ENCODE measurements at regions not wholly inside any gene's neighbourhood (a gene's known extent, or its start where the extent isn't known, plus 50 kb on each side); places are given as distances from the start of the nearest gene placed in this dataset.
"Not testable (repeated sequence)": the region's sequence is repeated elsewhere in the genome, so short reads cannot be mapped to it uniquely, and the experiment has no call there.

GRCh38 chr11:70897429-70897828, 354.9 kb downstream of the SHANK2 start:
- no peaks in the 10 kb centered on the region for H3K27me3 Mint-ChIP-seq
- ATAC-seq (replicated peaks) (no peak), DNase-seq (no peak)
- H3K9me3 Mint-ChIP-seq: peaks cover 0 to 3% of the 10 kb centered on the region in 2 donors
- no peak overlapping the region for H3K4me3 Mint-ChIP-seq
- no peak overlapping the region for H3K27ac Mint-ChIP-seq
- no peaks in the 10 kb centered on the region for H3K36me3 Mint-ChIP-seq (ENCODE audit: insufficient read depth)
- no peaks in the 10 kb centered on the region for H3K4me1 Mint-ChIP-seq (ENCODE audit: low read depth in 2 of 2)

GRCh38 chr11:70899616-70900015, 352.8 kb downstream of the SHANK2 start:
- peaks cover 0 to 3% of the 10 kb centered on the region in 2 donors for H3K9me3 Mint-ChIP-seq
- H3K4me1 Mint-ChIP-seq (ENCODE audit: low read depth in 2 of 2): no peaks in the 10 kb centered on the region
- DNase-seq (no peak), ATAC-seq (replicated peaks) (no peak)
- H3K27ac Mint-ChIP-seq: no peak overlapping the region
- H3K27me3 Mint-ChIP-seq: peaks cover 0 to 1% of the 10 kb centered on the region in 2 donors
- no peak overlapping the region for H3K4me3 Mint-ChIP-seq
- no peaks in the 10 kb centered on the region for H3K36me3 Mint-ChIP-seq (ENCODE audit: insufficient read depth)

GRCh38 chr11:70900540-70900939, 351.8 kb downstream of the SHANK2 start:
- peaks cover 0 to 8% of the 10 kb centered on the region in 2 donors for H3K27me3 Mint-ChIP-seq
- H3K4me3 Mint-ChIP-seq: no peak overlapping the region
- peaks cover 0 to 3% of the 10 kb centered on the region in 2 donors for H3K9me3 Mint-ChIP-seq
- no peaks in the 10 kb centered on the region for H3K36me3 Mint-ChIP-seq (ENCODE audit: insufficient read depth)
- H3K27ac Mint-ChIP-seq: no peak overlapping the region
- DNase-seq: no peak
- H3K4me1 Mint-ChIP-seq (ENCODE audit: low read depth in 2 of 2): no peaks in the 10 kb centered on the region
- ATAC-seq (replicated peaks): no peak

GRCh38 chr11:70901951-70902521, 350.3 kb downstream of the SHANK2 start:
- no peak overlapping the region for H3K4me3 Mint-ChIP-seq
- H3K27me3 Mint-ChIP-seq: peaks cover 0 to 8% of the 10 kb centered on the region in 2 donors
- no peak for ATAC-seq (replicated peaks)
- no peaks in the 10 kb centered on the region for H3K36me3 Mint-ChIP-seq (ENCODE audit: insufficient read depth)
- DNase-seq: no peak
- H3K4me1 Mint-ChIP-seq (ENCODE audit: low read depth in 2 of 2): no peaks in the 10 kb centered on the region
- H3K27ac Mint-ChIP-seq: no peak overlapping the region
- peaks cover 0 to 3% of the 10 kb centered on the region in 2 donors for H3K9me3 Mint-ChIP-seq

- H3K9me3 Mint-ChIP-seq; H3K27ac Mint-ChIP-seq; H3K27me3 Mint-ChIP-seq; H3K4me1 Mint-ChIP-seq (ENCODE audit: low read depth in 2 of 2); H3K4me3 Mint-ChIP-seq; H3K36me3 Mint-ChIP-seq (ENCODE audit: insufficient read depth); ATAC-seq (replicated peaks); DNase-seq: not testable (repeated sequence)
Measured at GRCh38 chr11:70903229-70903628, 349.1 kb downstream of the SHANK2 start.

- Mint-ChIP-seq H3K9me3 (no peaks in the 10 kb centered on the region), H3K27me3 (peaks cover 30 to 36% of the 10 kb centered on the region in 2 donors), H3K27ac (no peak overlapping the region), H3K4me1 (ENCODE audit: low read depth in 2 of 2) (no peaks in the 10 kb centered on the region), H3K4me3 (no peak overlapping the region), H3K36me3 (ENCODE audit: insufficient read depth) (no peaks in the 10 kb centered on the region)
- ATAC-seq (replicated peaks): no peak
- DNase-seq: no peak
Measured at GRCh38 chr11:70906101-70906500, 346.3 kb downstream of the SHANK2 start.

GRCh38 chr11:70908223-70908622, 344.2 kb downstream of the SHANK2 start:
- H3K4me1 Mint-ChIP-seq (ENCODE audit: low read depth in 2 of 2): no peaks in the 10 kb centered on the region
- H3K4me3 Mint-ChIP-seq: no peak overlapping the region
- peaks cover 40 to 48% of the 10 kb centered on the region in 2 donors for H3K27me3 Mint-ChIP-seq
- H3K36me3 Mint-ChIP-seq (ENCODE audit: insufficient read depth): no peaks in the 10 kb centered on the region
- DNase-seq (no peak), ATAC-seq (replicated peaks) (no peak)
- H3K27ac Mint-ChIP-seq: no peak overlapping the region
- no peaks in the 10 kb centered on the region for H3K9me3 Mint-ChIP-seq

- ATAC-seq (replicated peaks) (no peak), DNase-seq (no peak)
- no peaks in the 10 kb centered on the region for H3K4me1 Mint-ChIP-seq (ENCODE audit: low read depth in 2 of 2)
- H3K4me3 Mint-ChIP-seq: no peak overlapping the region
- no peaks in the 10 kb centered on the region for H3K36me3 Mint-ChIP-seq (ENCODE audit: insufficient read depth)
- H3K27me3 Mint-ChIP-seq: peaks cover 53 to 54% of the 10 kb centered on the region in 2 donors
- H3K9me3 Mint-ChIP-seq: no peaks in the 10 kb centered on the region
- no peak overlapping the region for H3K27ac Mint-ChIP-seq
Measured at GRCh38 chr11:70910835-70911234, 341.5 kb downstream of the SHANK2 start.

- Mint-ChIP-seq H3K27me3 (peaks cover 58 to 61% of the 10 kb centered on the region in 2 donors), H3K9me3 (no peaks in the 10 kb centered on the region), H3K4me1 (ENCODE audit: low read depth in 2 of 2) (no peaks in the 10 kb centered on the region), H3K36me3 (ENCODE audit: insufficient read depth) (peaks cover 4% of the 10 kb centered on the region), H3K27ac (no peak overlapping the region), H3K4me3 (no peak overlapping the region)
- ATAC-seq (replicated peaks) (no peak), DNase-seq (no peak)
Measured at GRCh38 chr11:70912226-70912840, 340.0 kb downstream of the SHANK2 start.

GRCh38 chr11:70913715-70914231, 338.6 kb downstream of the SHANK2 start:
- H3K4me1 Mint-ChIP-seq (ENCODE audit: low read depth in 2 of 2): no peaks in the 10 kb centered on the region
- no peak for ATAC-seq (replicated peaks)
- peaks cover 4% of the 10 kb centered on the region for H3K36me3 Mint-ChIP-seq (ENCODE audit: insufficient read depth)
- DNase-seq: no peak
- H3K4me3 Mint-ChIP-seq: no peak overlapping the region
- no peak overlapping the region for H3K27ac Mint-ChIP-seq
- H3K27me3 Mint-ChIP-seq: peaks cover 53 to 55% of the 10 kb centered on the region in 2 donors
- H3K9me3 Mint-ChIP-seq: no peaks in the 10 kb centered on the region

GRCh38 chr11:70914496-70914895, 337.9 kb downstream of the SHANK2 start:
- ATAC-seq (replicated peaks) (no peak), DNase-seq (no peak)
- H3K27ac Mint-ChIP-seq: no peak overlapping the region
- no peak overlapping the region for H3K4me3 Mint-ChIP-seq
- H3K9me3 Mint-ChIP-seq: no peaks in the 10 kb centered on the region
- peaks cover 4% of the 10 kb centered on the region for H3K36me3 Mint-ChIP-seq (ENCODE audit: insufficient read depth)
- H3K27me3 Mint-ChIP-seq: peaks cover 48% of the 10 kb centered on the region in 2 donors
- H3K4me1 Mint-ChIP-seq (ENCODE audit: low read depth in 2 of 2): no peaks in the 10 kb centered on the region

- ATAC-seq (replicated peaks): no peak
- peaks cover 4% of the 10 kb centered on the region for H3K36me3 Mint-ChIP-seq (ENCODE audit: insufficient read depth)
- H3K4me1 Mint-ChIP-seq (ENCODE audit: low read depth in 2 of 2): no peaks in the 10 kb centered on the region
- no peak overlapping the region for H3K4me3 Mint-ChIP-seq
- H3K27ac Mint-ChIP-seq: no peak overlapping the region
- peaks cover 41 to 47% of the 10 kb centered on the region in 2 donors for H3K27me3 Mint-ChIP-seq
- DNase-seq: no peak
- peaks cover 0 to 2% of the 10 kb centered on the region in 2 donors for H3K9me3 Mint-ChIP-seq
Measured at GRCh38 chr11:70915158-70915985, 337.0 kb downstream of the SHANK2 start.

- no peak for DNase-seq
- H3K4me3 Mint-ChIP-seq: no peak overlapping the region
- peaks cover 34 to 39% of the 10 kb centered on the region in 2 donors for H3K27me3 Mint-ChIP-seq
- H3K27ac Mint-ChIP-seq: no peak overlapping the region
- H3K36me3 Mint-ChIP-seq (ENCODE audit: insufficient read depth): peaks cover 4% of the 10 kb centered on the region
- H3K4me1 Mint-ChIP-seq (ENCODE audit: low read depth in 2 of 2): no peaks in the 10 kb centered on the region
- peaks cover 2 to 8% of the 10 kb centered on the region in 2 donors for H3K9me3 Mint-ChIP-seq
- ATAC-seq (replicated peaks): no peak
Measured at GRCh38 chr11:70916351-70916750, 336.0 kb downstream of the SHANK2 start.

All from effector memory CD8-positive, alpha-beta T cell (primary cell).